NCI-H524 treated with DMSO at 0.1 percent for 48 hours (cell line): ENCODE measurements at regions not wholly inside any gene's neighbourhood (a gene's known extent, or its start where the extent isn't known, plus 50 kb on each side); places are given as distances from the start of the nearest gene placed in this dataset.

ENCODE experiments used
- DNase-seq: peaks from one replicate; lab custom pipeline; 2025; lab: John Stamatoyannopoulos, UW

DNA sequence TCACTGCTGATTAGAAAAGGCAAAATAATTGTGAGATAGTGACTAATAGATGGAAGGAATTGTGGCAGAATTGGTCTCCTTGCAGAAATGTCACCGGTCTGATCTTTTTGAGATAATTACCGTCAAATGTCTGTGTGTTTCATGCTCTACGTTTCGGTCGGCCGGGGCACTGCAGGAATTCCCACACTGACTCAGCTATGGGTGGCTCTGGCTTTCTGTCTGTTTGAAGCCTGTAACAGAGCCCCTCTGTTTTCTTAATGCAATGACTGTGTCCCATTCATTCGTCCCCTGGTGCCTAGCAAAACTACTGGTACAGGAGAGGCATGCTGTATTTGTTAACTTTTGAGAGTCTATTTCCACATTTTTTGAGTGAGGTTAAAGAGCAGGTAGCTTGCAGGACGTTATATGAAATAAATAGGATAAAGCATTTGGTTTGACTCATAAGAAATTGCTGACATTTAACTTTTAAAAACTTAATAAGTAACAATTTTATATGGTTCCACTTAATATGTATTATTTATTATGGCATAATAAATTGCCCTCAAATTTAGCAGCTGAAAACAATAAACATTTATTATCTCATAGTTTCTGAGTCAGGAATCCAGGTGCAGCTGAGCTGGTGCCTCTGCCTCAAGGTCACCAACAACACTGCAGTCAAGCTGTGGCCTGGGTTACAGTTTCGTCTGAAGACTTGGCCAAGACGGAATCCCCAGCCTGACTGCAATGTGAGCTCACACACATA is 53.3 kb upstream of the CTBP2 start:
- no peak for DNase-seq

DNA sequence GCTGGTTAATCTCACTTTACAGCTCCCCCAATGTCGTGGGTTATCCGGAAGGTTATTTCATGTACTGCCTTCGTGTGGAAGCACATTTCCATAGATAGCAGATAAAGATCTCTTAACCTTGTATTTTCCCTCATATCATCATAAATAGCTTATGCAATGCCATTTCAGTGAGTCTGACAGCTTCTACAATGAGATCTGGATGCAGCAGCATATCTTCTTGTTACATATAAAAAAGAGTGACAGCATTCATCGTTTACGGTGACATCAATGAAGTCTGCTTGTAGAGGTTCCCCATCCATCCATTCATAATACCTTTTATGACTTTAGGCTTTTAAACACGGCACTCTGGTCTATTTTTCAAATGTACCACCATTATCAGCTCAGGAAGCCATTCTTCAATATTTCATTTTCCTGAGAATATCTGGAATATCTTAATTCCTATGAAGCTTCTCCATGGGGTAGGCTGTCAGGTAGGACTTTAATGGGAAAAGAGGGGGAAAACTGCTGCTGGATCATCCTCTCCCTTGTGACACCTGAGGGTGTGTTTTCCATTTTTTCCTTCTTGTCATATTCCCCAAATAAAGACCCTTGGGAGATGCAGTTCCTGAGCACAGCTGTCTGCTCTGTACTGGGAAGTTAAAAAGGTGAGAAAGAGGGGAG is 51.9 kb upstream of the CTBP2 start:
- no peak for DNase-seq
